GM18507 (cell line): ENCODE measurements at regions not wholly inside any gene's neighbourhood (a gene's known extent, or its start where the extent isn't known, plus 50 kb on each side); places are given as distances from the start of the nearest gene placed in this dataset.
"Not testable (repeated sequence)": the region's sequence is repeated elsewhere in the genome, so short reads cannot be mapped to it uniquely, and the experiment has no call there.

Source experiments
- DNase-seq: peaks from one replicate; pipeline ENCODE4 v3.0.0; 2011; ENCODE audit warnings: low read depth; ENCODE audit not compliant: insufficient read length; ENCODE audit errors: extremely low spot score
- FAIRE-seq: peaks from 2 replicates; lab custom pipeline; 2011; peaks lifted over from hg19 to GRCh38; lab: Jason Lieb, UNC

DNA sequence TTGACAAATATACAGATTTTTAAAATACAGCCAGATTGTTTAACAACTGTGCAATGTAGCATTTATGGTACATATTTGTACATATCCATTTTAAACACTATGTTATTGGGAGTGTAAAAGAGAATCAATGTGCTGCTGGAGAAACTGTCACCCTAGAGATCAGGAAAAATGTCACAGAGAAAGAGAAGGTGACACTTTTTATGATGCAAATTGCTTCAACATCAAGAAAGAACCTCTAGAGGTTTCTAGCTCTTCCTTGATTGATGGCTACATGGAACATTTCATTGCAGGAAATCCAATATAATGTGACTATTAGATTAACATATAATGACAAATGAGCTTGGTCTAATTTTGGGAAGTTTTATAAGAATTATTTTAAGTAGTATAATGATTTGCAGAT lies 1491.2 kb upstream of the PCDH20 start:
- DNase-seq, result no peak
- no peak for FAIRE-seq

DNA sequence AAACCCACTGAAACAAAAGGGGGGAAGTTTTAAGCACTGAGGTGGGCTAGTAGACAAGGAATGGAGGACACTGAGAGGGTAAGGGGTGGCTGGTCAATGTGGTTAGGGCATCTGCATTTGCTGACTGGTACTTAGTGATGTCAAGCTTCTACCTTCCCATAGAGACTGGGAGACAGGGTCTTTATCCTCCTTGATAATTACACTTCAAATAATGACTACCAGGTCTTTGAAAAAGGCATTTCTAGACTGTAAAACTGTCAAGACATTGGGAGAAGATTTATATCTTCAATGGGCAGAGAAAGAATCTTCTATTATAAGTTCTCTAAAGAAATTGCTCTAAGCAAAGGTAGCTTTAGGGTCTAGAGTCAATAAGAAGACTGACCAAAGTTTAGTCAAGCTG lies 1490.8 kb upstream of the PCDH20 start:
- FAIRE-seq (no peak), DNase-seq (no peak)

DNA sequence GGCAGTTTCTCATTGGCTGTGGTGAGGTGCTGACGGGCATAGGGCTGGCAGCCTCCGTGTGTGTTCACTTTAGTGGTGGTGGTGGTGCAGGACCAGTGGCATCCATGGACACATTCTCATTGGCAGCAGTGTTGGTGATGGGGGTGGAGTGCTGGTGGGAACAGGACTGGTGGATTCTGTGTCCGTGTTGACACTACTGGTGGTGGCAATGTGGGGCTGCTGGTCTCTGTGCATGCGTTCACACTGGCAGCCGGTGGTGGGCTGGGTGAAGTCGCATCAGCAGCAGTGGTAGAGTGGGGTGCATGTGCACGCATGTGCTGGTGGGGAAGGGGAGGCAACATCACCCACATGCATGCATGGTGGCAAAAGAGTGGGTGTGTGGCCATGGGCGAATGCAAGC lies 1471.4 kb upstream of the PCDH20 start:
- DNase-seq (no peak), FAIRE-seq (no peak)

DNA sequence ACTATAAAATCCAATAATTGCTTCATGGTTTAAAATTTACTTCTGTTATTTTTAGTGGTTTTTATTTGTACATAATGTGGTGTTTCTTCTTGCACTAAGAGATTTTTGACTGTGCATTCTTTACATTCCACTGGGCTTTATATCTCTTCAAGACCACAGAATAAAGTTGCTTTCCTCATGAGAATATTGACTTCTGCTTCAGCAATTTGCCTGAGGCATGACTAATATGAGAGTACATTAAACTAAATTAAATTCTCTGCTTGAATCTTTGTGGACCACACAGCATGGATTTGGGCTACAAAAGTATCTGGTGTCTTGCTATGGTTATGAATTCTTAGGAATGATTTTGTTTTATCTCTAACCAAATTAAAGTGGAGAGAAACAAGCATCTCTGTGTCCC lies 1463.4 kb upstream of the PCDH20 start:
- DNase-seq (no peak), FAIRE-seq (no peak)

DNA sequence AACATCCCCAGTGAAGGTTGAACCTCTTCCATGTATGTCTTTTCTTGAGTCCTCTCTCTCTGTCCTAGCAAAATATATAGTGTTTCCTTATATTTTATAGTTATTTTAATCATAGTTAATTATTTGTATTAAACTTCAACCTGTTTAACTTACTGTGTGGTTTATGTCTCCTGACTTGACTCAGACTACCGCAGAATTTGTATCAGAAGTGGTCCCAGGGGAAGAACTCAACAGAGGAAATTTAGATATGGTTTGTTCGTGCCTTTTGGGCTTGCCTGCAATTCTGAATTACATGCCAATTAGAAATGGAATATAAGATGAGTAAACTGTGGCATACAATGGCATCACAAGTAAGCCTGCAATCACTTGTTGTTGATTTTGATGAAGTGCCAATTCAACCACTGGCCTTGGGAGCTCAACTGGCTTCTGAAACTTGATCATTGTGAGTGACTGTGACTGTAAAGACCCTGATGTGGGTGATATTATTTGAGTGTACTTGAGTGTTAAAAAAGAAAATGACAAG lies 1459.5 kb upstream of the PCDH20 start:
- no peak for DNase-seq

DNA sequence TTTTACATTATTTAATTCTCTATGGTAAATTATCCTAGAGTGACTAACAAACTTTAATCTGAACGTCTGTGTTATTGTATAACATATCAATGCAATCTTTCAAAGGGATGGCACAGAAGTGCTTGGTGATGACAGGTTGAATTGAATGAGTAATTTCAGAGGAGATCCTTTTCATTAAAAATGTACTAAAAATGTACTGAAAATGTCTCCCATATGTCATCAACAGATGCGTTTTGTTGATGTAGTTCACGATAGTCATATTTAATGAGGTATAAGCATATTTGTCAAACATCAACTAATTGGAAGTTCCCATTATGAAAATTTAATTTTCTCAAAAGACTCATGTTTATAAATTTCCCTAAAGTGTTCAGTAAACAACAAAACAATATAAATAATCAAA lies 1434.7 kb upstream of the PCDH20 start:
- FAIRE-seq, result no peak
- DNase-seq, result no peak

More for the DNA sequence above, 1459.5 kb upstream of the PCDH20 start:
- FAIRE-seq, result no peak

DNA sequence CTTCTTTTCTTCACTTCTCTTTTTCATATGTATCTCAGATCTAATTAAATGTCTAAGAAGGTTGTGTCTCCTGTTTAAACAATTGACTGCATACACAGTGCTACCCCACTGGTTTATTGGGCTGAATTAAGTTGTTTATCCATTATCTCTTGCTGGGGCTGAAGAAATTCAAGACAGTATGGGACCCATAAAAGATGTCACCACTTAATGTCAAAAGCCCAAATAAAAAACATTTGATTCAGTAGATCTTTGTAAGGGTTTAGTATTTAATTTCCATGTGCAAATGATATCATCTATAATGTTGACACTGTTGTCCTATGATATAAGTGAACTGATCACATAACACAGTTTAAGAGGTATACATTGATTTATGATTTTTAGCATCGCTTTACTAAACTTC lies 1431.9 kb upstream of the PCDH20 start:
- FAIRE-seq (no peak), DNase-seq (no peak)

DNA sequence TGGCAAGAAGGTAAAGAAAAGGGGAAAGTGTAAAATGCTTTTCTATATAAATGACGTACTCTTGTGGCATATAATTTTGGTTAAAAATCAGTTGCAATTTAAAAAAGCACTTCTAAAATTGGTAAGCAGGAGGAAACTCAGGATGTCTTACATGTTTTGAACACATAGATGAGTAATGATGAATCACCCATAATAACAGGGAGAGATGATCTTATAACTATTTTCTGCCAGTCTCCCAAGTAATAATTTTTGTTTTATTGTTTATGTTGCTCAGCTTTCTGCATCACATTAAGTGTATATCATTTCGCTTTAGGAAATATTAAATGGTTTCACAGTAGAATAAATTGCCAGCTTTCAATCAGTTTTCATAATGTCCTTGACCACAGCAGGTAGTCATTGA lies 1430.7 kb upstream of the PCDH20 start:
- FAIRE-seq, result no peak

DNA sequence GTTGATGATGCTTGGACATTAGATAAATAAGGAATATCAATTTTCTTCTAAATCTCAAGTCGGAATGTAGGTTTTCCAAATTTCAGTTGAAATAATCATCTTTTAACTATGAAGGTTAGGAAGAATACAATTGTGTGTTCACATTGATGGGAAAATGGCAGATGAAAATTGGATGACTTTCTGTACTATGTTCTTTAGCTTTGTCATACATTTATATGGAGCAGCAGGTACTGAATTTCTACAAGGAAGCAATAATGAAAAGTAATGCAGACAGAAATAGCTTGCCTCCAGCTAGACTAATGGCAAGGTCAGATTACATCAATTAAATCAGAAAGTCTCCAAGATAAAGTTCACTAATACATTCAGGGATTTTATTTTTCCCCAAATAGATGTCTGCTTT lies 1423.7 kb upstream of the PCDH20 start:
- no peak for FAIRE-seq

More for the DNA sequence above, 1430.7 kb upstream of the PCDH20 start:
- no peak for DNase-seq

DNA sequence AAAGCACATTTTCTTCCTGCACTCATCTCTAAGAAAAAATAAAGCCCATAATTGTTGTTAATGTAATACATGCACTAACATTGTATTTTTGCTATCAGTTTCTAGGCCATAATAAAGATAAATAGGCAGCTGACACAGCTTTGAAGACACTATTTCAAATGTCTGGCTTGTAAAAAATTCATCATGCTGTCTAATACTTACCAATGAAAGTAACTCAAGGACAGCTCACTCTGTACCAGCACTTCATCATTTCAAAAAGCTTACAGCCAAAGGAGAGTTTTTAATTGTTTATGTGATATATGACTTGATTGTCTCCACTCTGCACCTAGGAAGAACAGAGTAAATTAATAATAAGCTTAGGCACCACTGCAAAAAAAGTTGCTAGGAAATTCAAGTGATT lies 1423.3 kb upstream of the PCDH20 start:
- DNase-seq (no peak), FAIRE-seq (no peak)

More for the DNA sequence above, 1423.7 kb upstream of the PCDH20 start:
- no peak for DNase-seq

DNA sequence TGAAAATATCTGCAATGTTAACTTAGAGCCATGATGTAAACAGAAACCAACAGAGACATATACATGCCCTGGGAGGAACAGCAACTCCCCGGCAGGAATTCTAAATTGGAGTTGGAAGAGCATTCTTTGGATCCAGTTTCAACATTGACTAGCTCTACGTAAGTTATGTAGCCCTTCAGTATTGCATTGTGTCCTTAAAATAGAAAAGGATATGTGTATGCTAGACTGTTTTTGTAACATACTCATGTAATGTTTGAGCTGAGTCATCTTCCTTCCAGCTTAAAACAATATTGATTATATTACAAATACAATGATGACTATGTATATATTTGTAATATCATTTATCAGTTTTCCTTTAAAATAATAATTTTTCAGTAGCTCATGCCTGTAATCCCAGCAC lies 1422.2 kb upstream of the PCDH20 start:
- FAIRE-seq, result no peak
- no peak for DNase-seq

DNA sequence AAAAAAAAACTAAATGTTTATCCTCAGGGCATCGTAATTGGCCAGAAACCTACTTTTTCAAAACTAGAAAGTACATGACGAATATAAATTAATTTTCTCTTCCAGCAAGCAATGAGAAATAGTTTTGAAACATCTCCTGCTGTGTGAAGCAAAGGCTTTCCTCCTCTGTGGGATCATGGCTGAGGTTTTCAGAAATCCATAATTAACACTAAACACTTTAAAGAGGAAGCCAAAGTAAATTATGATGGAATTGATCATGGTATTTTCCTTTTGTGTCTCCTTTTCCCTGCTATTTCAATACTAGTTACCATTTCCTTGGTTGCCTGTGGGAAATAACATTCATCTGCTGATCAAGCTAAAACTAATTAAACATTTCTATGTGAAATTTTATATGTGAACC lies 1413.8 kb upstream of the PCDH20 start:
- DNase-seq (no peak), FAIRE-seq (no peak)

DNA sequence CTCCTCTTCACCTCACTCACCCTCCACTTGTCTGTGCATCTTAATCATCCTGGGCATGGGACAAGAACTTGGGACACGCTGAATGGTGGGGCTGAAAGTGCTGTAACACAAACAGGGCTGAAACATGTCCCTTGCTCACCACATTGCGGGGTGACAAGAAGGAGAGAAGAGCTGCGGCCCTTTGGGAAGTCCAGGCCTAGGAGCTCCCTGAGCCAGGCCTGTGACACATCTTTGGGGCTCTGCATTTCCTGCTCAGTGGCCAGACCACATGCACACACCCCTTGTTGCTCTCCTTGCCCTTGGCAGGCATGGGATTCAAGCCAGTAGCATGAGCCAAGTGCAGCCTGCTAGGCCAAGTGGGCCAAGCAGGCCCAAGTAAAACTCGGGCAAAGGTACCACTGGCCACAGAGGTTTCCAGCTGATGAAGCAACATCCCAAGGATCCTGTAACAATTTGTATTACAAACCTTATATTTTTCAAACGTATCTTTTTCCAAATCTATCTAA lies 1384.3 kb upstream of the PCDH20 start:
- DNase-seq (no peak), FAIRE-seq (no peak)

DNA sequence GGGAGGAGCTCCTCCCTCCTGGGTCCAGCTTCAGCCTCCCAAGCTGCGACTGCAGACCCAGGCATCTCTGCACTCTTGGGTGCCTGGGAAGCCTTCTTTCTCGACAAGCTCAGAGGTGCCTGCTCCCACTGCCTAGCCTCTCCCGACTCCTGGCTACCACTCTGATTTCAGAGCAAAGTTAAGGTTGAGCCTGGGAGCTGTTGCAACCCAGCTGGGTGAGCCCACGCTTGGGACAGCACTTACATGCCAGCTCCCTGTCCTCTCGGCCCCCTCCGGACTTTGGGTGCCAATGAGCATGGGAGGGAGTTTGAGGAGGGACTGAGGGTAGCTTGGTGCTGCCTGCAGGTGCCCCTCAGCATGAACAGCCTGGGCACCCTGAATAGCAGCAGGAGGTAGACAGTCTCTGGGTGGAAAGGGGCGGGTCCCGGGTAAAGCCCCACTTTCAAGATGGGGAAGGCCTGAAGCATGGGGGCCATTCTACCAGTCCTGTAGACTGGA lies 1383.4 kb upstream of the PCDH20 start:
- no peak for FAIRE-seq

DNA sequence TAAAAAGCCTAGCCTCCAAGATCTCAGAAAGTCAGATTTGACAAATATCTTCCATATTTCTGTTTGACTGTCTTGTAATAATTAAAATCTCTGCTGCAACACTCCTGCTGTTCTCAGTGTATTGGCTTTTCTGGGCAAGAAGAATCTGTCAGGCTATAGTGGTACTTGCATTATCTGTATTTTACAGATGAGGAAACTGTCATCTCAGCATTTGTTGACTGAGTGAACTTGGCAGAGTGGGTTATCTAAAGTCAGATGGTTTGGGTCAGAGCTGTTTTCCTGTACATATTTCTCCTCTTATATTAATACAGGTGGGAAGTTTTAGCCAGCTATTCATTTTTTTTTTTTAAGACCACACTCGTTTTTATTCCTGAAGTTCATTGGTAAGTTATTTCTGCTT lies 1378.2 kb upstream of the PCDH20 start:
- no peak for DNase-seq
- FAIRE-seq, result no peak

More for the DNA sequence above, 1383.4 kb upstream of the PCDH20 start:
- DNase-seq, result no peak

DNA sequence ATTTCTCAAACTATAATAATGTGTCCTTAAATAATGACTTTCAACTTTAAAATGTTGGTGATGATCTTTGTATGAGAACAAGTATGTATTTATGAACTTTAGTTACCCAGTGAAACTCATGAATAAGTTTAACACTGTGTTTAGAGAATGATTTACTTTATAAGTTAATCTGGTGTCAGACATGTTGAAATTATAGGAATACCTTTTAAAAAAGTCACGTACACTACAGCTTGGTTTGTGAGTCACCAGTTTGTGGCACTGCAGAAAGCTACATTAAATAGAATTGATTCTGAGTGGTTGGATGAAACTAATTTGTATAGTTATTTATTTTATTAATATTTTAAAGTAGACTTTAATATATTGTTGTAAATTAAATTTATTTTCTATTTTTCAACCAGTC lies 1366.2 kb upstream of the PCDH20 start:
- DNase-seq, result no peak
- no peak for FAIRE-seq

DNA sequence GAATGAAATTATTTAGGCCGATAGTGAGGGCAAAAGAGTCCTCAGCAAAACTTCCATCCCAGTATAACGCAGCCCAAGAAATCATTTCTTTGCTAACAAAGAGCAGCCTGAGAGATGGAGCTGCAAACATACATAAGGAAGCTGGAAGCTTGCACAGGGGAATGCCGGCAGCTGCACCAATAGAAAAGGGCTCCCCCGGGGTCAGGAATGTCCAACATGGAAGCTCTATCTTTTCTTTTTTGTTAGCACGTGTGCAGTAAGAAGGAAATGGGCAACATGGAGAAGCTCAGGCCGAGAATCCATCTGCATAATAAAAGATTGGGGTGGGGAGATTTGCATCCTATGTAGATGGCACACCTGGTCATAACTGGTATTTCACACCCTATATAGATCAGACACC lies 1363.5 kb upstream of the PCDH20 start:
- DNase-seq (no peak), FAIRE-seq (no peak)

DNA sequence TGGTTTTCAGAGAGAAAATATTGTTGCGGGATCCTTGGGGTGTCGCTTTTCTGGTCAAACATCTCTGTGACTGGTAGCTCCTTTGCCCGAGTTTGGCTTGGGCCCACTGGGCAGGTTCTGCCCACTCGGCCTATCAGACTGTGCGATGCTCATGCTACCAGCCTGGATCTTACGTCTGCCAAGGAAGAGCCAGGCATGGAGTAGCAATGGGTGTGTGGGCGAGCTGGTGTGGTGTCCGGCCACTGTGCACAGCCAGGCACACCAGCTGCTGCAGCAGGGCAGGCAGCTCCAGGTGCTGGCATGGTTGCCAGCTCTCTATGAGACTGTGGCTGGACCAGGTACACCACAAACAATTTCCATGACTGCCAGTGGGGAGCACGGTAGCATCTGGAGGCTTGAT lies 1351.8 kb upstream of the PCDH20 start:
- DNase-seq, result no peak

DNA sequence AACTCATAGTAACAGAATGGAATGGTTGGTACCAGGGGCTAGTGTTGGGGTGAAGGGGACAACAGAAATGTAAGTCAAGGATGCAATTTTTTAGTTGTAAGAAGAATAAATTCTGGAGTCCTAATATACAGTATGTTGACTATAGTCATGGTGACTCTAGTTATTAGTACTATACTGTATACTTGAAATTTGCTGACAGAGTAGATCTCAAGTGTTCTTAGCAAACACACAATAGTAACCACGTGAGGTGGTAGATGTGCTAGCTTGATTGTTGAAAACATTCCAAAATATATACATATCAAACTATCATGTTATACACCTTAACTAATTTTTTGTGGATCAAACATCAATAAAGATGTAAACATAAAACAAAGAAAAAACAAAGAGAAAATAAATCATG lies 1345.1 kb upstream of the PCDH20 start:
- FAIRE-seq, result no peak
- DNase-seq, result no peak

More for the DNA sequence above, 1351.8 kb upstream of the PCDH20 start:
- FAIRE-seq, result no peak

DNA sequence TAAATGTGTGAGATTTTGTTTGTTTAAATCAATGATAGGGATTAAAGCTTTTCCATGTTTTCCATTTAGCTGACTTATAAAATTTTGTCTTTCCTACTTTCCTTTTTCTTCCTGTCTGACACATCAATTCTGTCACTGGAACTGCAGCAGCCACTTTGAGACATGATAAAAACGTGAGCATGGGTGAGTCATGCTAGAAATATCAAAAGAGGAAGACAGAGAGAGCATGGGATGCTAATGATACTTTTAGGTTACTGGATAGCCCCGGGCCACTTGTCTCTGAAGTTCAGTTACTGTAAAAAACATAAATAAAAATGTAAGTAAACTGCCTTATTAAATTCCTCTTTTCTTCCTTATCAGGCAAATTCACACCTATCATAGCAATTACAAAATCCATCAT lies 1332.0 kb upstream of the PCDH20 start:
- FAIRE-seq (no peak), DNase-seq (no peak)

DNA sequence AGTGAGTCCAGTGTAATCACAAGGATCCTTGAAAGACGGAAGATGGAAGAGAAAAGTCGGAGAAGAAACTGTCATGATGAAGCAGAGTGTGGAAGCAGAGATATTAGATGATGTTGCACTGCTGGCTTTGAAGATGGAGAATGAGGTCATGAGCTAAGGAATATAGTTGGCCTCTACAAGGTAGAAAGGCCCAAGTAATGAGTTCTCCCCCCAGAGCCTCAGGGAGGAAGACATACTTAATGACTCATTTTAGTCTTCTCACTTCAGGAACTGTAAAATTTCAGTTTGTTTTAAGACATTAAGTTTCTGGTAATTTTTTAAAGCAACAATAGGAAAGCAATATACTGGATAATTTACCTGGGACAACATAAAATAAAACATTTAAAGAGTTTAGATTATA lies 1331.5 kb upstream of the PCDH20 start:
- no peak for DNase-seq
- no peak for FAIRE-seq

DNA sequence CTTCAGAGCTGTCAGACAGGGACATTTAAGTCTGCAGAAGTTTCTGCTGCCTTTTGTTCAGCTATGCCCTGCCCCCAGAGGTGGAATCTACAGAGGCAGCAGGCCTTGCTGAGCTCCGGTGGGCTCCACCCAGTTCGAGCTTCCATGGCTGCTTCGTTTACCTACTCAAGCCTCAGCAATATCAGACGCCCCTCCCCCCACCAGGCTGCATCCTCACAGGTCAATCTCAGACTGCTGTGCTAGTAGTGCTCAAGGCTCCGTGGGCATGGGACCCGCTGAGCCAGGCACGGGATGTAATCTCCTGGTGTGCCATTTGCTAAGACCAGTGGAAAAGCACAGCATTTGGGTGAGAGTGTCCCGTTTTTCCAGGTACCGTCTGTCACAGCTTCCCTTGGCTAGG lies 1314.1 kb upstream of the PCDH20 start:
- FAIRE-seq, DNase-seq: not testable (repeated sequence)
